Fibroblast of upper back skin (primary cell): ENCODE measurements at regions not wholly inside any gene's neighbourhood (a gene's known extent, or its start where the extent isn't known, plus 50 kb on each side); places are given as distances from the start of the nearest gene placed in this dataset.

Experiments
- DNase-seq: peaks from one replicate; pipeline ENCODE4 v3.0.0-alpha.2; 2013

GRCh38 chrX:151796576-151796975 lies 62.0 kb downstream of the CNGA2 start:
- DNase-seq: no peak

DNA sequence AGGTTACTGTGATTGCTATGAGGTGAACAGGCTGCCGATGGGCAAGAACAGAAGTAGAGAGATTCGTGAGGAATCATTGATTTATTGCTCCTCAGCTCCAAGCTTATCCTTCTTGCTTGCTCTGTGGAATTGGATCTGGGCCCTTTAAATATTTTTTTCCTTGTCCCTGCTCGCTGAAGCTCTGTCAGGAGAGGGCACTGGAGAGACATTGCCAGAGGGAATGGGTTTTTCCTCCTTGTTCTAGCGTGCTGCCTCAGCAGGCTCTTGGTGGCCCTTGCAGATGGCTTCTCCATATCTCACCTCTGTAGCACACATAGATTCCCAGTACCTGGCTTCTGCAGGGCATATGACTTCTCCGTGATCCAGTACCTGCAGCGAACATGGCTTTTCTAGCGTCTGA lies 67.4 kb downstream of the CNGA2 start:
- no peak for DNase-seq

- no peak for DNase-seq
Measured at GRCh38 chrX:151806967-151807540, 72.5 kb downstream of the CNGA2 start.

GRCh38 chrX:151812661-151813060 lies 78.1 kb downstream of the CNGA2 start:
- no peak for DNase-seq

- DNase-seq: no peak
Measured at GRCh38 chrX:151814767-151815166, 80.2 kb downstream of the CNGA2 start.

DNA sequence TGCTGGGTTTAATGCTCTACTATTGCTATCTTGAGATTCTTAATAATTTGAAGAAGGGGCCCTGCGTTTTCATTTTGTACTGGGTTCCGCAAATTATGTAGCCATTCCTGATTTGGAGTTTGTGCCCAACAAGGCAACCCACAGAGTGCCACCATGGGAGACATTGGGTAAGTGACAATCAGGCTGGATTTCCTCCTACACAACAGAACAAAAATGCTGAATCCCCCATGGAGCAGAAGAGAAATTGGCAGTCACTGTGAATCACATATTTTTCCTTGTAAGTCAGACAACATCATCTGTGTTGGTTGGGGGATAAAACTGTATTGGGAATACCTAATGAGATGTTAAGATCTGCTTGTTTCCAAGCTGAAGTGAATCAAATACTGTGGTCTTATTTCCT lies 80.9 kb downstream of the CNGA2 start:
- peak; percentile 64 for DNase-seq

DNA sequence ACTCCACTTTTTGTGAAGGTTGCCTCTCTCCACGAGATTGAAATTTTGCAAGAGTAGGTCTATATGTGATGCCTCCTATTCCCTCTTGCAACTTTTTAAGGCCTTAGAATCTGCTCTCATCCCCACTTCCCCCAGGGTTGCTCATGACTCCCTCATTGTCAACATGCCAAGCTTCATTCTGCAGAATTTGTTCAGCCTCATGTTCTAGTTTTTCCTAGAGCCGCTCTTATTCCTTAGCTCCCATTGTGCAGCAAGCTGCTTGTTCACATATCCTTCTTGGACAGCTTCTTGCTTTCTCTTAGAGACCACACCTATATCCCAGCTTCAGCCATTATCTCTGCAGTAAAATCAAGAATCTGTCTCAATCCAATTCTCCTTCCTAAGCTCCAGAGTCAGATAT lies 82.4 kb downstream of the CNGA2 start:
- DNase-seq: peak; percentile 41

DNA sequence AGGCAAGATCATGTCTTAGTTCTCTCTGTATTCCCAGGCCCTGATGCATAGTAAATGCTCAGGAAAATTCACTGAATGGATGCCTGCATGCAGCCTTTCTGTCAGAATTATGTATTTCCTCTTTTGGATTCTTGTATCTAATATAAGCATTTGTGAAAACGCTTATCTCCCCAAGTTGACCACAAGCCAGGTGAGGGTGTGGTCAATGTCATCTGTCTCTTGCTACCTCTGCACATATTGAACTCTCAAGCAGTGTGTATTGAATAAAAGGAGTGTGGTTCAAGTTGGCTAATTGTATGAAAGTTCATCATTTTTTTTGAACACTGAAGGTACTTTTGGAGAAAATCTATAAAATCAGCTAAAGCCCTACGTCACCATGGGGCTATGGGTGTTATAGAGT lies 84.3 kb downstream of the CNGA2 start:
- no peak for DNase-seq

DNA sequence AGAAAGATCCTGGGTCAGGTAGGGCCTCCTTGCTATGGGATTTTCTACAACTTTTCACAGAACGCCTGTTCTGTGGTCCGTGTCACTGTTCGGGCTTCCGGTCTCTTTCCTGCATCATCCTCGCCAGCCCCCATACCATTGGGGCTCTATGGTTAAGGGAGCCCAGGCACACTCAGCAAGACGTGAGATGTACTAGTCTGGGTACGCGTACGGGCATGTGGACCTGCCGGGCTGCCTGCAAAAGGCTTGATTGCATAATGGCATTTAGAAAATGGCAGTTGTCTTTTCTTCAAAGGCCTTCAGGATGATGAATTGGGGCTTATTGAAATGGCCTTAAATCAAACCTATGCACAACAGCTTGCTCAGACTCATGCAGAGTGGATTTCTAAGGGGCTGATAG lies 86.7 kb downstream of the CNGA2 start:
- no peak for DNase-seq

GRCh38 chrX:151825007-151825406 lies 87.7 kb upstream of the MAGEA4 start:
- DNase-seq: no peak

- DNase-seq: peak; percentile 82
Measured at GRCh38 chrX:151825925-151826485, 86.7 kb upstream of the MAGEA4 start.

- no peak for DNase-seq
Measured at GRCh38 chrX:151828439-151829080, 84.1 kb upstream of the MAGEA4 start.

GRCh38 chrX:151830911-151831310 lies 81.8 kb upstream of the MAGEA4 start:
- DNase-seq: peak; percentile 17

- DNase-seq: no peak
Measured at GRCh38 chrX:151852294-151852693, 60.4 kb upstream of the MAGEA4 start.

GRCh38 chrX:151854726-151855495 lies 57.8 kb upstream of the MAGEA4 start:
- DNase-seq: no peak

- DNase-seq: no peak
Measured at GRCh38 chrX:151859481-151859880, 53.2 kb upstream of the MAGEA4 start.

DNA sequence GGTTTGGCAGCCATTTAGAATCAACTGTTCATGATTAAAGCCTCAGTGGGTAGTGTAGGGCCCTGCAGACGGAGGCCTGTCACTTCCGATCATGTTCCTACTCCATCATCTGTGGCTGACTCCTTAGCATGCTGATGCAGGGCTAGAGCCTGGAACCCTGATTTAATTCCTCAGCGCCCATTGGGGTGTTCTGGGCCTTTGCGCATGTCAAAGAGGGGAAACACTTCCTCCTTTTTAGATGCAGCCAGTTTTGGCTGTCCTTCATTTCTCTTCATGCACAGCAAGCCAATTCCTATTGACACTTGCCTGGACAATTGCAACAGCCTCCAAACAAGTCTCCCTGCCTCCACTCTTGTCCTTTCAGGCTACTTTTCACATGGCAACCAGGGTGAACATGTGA lies 51.9 kb upstream of the MAGEA4 start:
- DNase-seq: no peak
